C4-2B (cell line): ENCODE measurements at regions not wholly inside any gene's neighbourhood (a gene's known extent, or its start where the extent isn't known, plus 50 kb on each side); places are given as distances from the start of the nearest gene placed in this dataset.

ENCODE experiments used
- ZFX ChIP-seq: fragments of 450-650 bp; IDR thresholded peaks from 2 replicates; pipeline ENCODE4 v1.6.1; 2017
- TF ChIP-seq, protein P1 (sequence below): fragments of 450-650 bp; conservative IDR thresholded peaks from 2 replicates; pipeline ENCODE4 v1.5.1; 2017; ENCODE audit warnings: mild to moderate bottlenecking

DNA sequence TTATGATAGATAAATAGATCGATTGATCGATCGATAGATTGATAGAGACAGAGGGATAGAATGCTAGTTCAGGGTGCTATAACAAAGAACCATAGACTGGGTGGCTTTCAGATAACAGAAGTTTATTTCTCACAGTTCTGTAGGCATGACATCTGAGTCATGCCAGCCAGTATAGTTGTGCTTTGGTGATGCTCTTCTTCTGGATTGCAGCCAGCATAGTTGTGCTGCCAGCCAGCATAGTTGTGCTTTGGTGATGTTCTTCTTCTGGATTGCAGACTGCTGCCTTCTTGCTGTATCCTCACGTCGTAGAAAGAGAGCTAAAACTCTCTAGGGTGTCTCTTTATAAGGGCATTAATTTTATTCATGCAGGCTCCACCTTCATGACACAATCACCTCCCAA, 860.8 kb downstream of the BRINP3 start:
- TF ChIP-seq, protein P1, sequence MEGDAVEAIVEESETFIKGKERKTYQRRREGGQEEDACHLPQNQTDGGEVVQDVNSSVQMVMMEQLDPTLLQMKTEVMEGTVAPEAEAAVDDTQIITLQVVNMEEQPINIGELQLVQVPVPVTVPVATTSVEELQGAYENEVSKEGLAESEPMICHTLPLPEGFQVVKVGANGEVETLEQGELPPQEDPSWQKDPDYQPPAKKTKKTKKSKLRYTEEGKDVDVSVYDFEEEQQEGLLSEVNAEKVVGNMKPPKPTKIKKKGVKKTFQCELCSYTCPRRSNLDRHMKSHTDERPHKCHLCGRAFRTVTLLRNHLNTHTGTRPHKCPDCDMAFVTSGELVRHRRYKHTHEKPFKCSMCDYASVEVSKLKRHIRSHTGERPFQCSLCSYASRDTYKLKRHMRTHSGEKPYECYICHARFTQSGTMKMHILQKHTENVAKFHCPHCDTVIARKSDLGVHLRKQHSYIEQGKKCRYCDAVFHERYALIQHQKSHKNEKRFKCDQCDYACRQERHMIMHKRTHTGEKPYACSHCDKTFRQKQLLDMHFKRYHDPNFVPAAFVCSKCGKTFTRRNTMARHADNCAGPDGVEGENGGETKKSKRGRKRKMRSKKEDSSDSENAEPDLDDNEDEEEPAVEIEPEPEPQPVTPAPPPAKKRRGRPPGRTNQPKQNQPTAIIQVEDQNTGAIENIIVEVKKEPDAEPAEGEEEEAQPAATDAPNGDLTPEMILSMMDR, result no peak
- TF ChIP-seq ZFX, result no peak
